ENCODE measurements at regions not wholly inside any gene's neighbourhood (a gene's known extent, or its start where the extent isn't known, plus 50 kb on each side); places are given as distances from the start of the nearest gene placed in this dataset.
"Not testable (repeated sequence)": the region's sequence is repeated elsewhere in the genome, so short reads cannot be mapped to it uniquely, and the experiment has no call there.

- no peak for ATAC-seq (ENCODE audit: low FRiP score in 2 of 2)
- no peaks in the 10 kb centered on the region for H3K4me1 ChIP-seq
- H3K4me3 ChIP-seq, result no peak overlapping the region
- no peak overlapping the region for H3K27ac ChIP-seq
- no peaks in the 10 kb centered on the region for H3K36me3 ChIP-seq
- DNase-seq, result no peak
- WGBS, 2 donors, result 62 to 63% methylated on average over 1 of the region's 1 CpG
- no peaks in the 10 kb centered on the region for H3K27me3 ChIP-seq
- no peak for TF ChIP-seq EP300 (IDR thresholded peaks at IDR 0.05)
- TF ChIP-seq POLR2A (IDR thresholded peaks at IDR 0.05), result no peak
- H3K9me3 ChIP-seq, result no peaks in the 10 kb centered on the region
These were observed 517.2 kb upstream of the ADGRL3 start for GRCh38 chr4:60682901-60683300.

GRCh38 chr4:60683357-60683756 lies 516.8 kb upstream of the ADGRL3 start:
- no peak for ATAC-seq (ENCODE audit: low FRiP score in 2 of 2)
- Histone ChIP-seq H3K4me3 (no peak overlapping the region), H3K27me3 (no peaks in the 10 kb centered on the region), H3K27ac (no peak overlapping the region), H3K4me1 (no peaks in the 10 kb centered on the region), H3K9me3 (no peaks in the 10 kb centered on the region), H3K36me3 (no peaks in the 10 kb centered on the region)
- no peak for DNase-seq
- TF ChIP-seq POLR2AphosphoS5 (IDR thresholded peaks at IDR 0.05), result no peak
- no peak for TF ChIP-seq CTCF (IDR thresholded peaks at IDR 0.05)
- no peak for TF ChIP-seq POLR2A (IDR thresholded peaks at IDR 0.05)
- no peak for TF ChIP-seq EP300 (IDR thresholded peaks at IDR 0.05)
- 61 to 64% methylated on average over 1 of the region's 1 CpG for WGBS, 2 donors

GRCh38 chr4:60683973-60684372 lies 516.2 kb upstream of the ADGRL3 start:
- TF ChIP-seq EP300 (IDR thresholded peaks at IDR 0.05) (no peak), POLR2AphosphoS5 (IDR thresholded peaks at IDR 0.05) (no peak), POLR2A (IDR thresholded peaks at IDR 0.05) (no peak), CTCF (IDR thresholded peaks at IDR 0.05) (no peak)
- no peaks in the 10 kb centered on the region for H3K9me3 ChIP-seq
- no peak overlapping the region for H3K4me3 ChIP-seq
- 69 to 72% methylated on average over 2 of the region's 2 CpGs for WGBS, 2 donors
- DNase-seq (no peak), ATAC-seq (ENCODE audit: low FRiP score in 2 of 2) (no peak)
- H3K27ac ChIP-seq, result no peak overlapping the region
- no peaks in the 10 kb centered on the region for H3K4me1 ChIP-seq
- no peaks in the 10 kb centered on the region for H3K36me3 ChIP-seq
- no peaks in the 10 kb centered on the region for H3K27me3 ChIP-seq

GRCh38 chr4:60696062-60696461 lies 504.1 kb upstream of the ADGRL3 start:
- H3K27ac ChIP-seq; ATAC-seq (ENCODE audit: low FRiP score in 2 of 2); H3K4me3 ChIP-seq; H3K36me3 ChIP-seq; H3K27me3 ChIP-seq; H3K9me3 ChIP-seq; H3K4me1 ChIP-seq: not testable (repeated sequence)
- 84 to 90% methylated on average over 5 of the region's 5 CpGs for WGBS, 2 donors
- DNase-seq, result peak in 1 of 2 donors; percentile 10

- WGBS, 2 donors, result 93 to 95% methylated on average over 2 of the region's 2 CpGs
- Histone ChIP-seq H3K4me1 (no peaks in the 10 kb centered on the region), H3K27ac (no peak overlapping the region), H3K9me3 (no peaks in the 10 kb centered on the region), H3K36me3 (no peaks in the 10 kb centered on the region), H3K27me3 (no peaks in the 10 kb centered on the region), H3K4me3 (no peak overlapping the region)
- TF ChIP-seq POLR2AphosphoS5 (IDR thresholded peaks at IDR 0.05) (no peak), EP300 (IDR thresholded peaks at IDR 0.05) (no peak), POLR2A (IDR thresholded peaks at IDR 0.05) (no peak), CTCF (IDR thresholded peaks at IDR 0.05) (no peak)
- no peak for ATAC-seq (ENCODE audit: low FRiP score in 2 of 2)
- DNase-seq, result no peak
These were observed 491.1 kb upstream of the ADGRL3 start for GRCh38 chr4:60709061-60709460.

GRCh38 chr4:60718874-60719273 lies 481.3 kb upstream of the ADGRL3 start:
- H3K36me3 ChIP-seq, result no peaks in the 10 kb centered on the region
- TF ChIP-seq POLR2A (IDR thresholded peaks at IDR 0.05) (no peak), EP300 (IDR thresholded peaks at IDR 0.05) (no peak), CTCF (IDR thresholded peaks at IDR 0.05) (no peak), POLR2AphosphoS5 (IDR thresholded peaks at IDR 0.05) (no peak)
- H3K4me1 ChIP-seq, result no peaks in the 10 kb centered on the region
- ATAC-seq (ENCODE audit: low FRiP score in 2 of 2) (no peak), DNase-seq (no peak)
- H3K4me3 ChIP-seq, result no peak overlapping the region
- no peaks in the 10 kb centered on the region for H3K27me3 ChIP-seq
- H3K27ac ChIP-seq, result no peak overlapping the region
- WGBS, 2 donors, result 61 to 64% methylated on average over 1 of the region's 1 CpG
- no peaks in the 10 kb centered on the region for H3K9me3 ChIP-seq

Data from upper lobe of left lung (tissue), 6 donors.